Endothelial cell of umbilical vein (primary cell): ENCODE measurements at regions not wholly inside any gene's neighbourhood (a gene's known extent, or its start where the extent isn't known, plus 50 kb on each side); places are given as distances from the start of the nearest gene placed in this dataset.

Experiments used
- BruUV-seq: library from RNA; stranded (reverse); fragments of 400-500 nt; replicated peaks from 2 replicates; lab custom pipeline; 2021; lab: Mats Ljungman, UMichigan
- CTCF ChIA-PET: fragments of 300-600, 350-600 bp; sonication (Branson Sonifier 250); formaldehyde crosslinking; loops from one replicate; lab custom pipeline; 2021; ENCODE audit warnings: antibody characterized with exemption, inconsistent platforms; lab: Charles Lee
- POLR2A ChIA-PET: fragments of 300-600, 350-600 bp; sonication (Branson Sonifier 250); formaldehyde crosslinking; loops from one replicate; lab custom pipeline; 2021; ENCODE audit warnings: antibody characterized with exemption, inconsistent platforms; lab: Charles Lee
- DNase-seq: peaks from one replicate; pipeline ENCODE4 v3.0.0-alpha.2; 2011; ENCODE audit warnings: low read depth, low spot score
- FAIRE-seq: peaks from 2 replicates; lab custom pipeline; 2011; peaks lifted over from hg19 to GRCh38; lab: Jason Lieb, UNC
- H2AFZ ChIP-seq: 2 replicates; pipeline ENCODE4 v1.6.0; 2012; ENCODE audit warnings: low read depth, low read length, control low read depth, inconsistent platforms
- H3K27ac ChIP-seq: 2 replicates; pipeline ENCODE4 v1.5.1; 2011; ENCODE audit warnings: low read depth, mild to moderate bottlenecking, control low read depth, low read length, moderate library complexity; ENCODE audit not compliant: insufficient read depth
- H3K27me3 ChIP-seq, 2 experiments: 2 replicates each; pipeline versions ENCODE4 v1.6.0 to v1.6.1; 2011; ENCODE audit warnings: low read length in 2 of 2, mixed read lengths in 1 of 2; ENCODE audit not compliant: control insufficient read depth in 2 of 2, insufficient read depth in 2 of 2
- H3K36me3 ChIP-seq, 2 experiments: 2 replicates in 1 of 2; 3 replicates in 1 of 2; pipeline ENCODE4 v1.5.1; 2011; ENCODE audit warnings: low read length in 2 of 2, mild to moderate bottlenecking in 1 of 2, moderate library complexity in 1 of 2; ENCODE audit not compliant: control insufficient read depth in 2 of 2, insufficient read depth in 2 of 2; ENCODE audit errors: extremely low read depth in 1 of 2
- H3K4me1 ChIP-seq: 3 replicates; pipeline ENCODE4 v1.5.1; 2011; ENCODE audit warnings: mild to moderate bottlenecking, low read length; ENCODE audit not compliant: control insufficient read depth, insufficient read depth; ENCODE audit errors: extremely low read depth
- H3K4me2 ChIP-seq: 2 replicates; pipeline ENCODE4 v1.6.1; 2011; ENCODE audit warnings: low read length, control low read depth, mixed read lengths; ENCODE audit not compliant: insufficient read depth
- H3K4me3 ChIP-seq, 3 experiments: fragments of 200-600 bp in 1 of 3; sonication (generic), shearing (Covaris generic) in 1 of 3; replicated peaks in 1 of 3; 2 replicates each; pipeline ENCODE4 v1.5.1; 2011 to 2016; ENCODE audit warnings: control low read depth in 3 of 3, low read length in 3 of 3, mild to moderate bottlenecking in 2 of 3, inconsistent platforms in 1 of 3, low read depth in 1 of 3, moderate library complexity in 1 of 3; ENCODE audit not compliant: insufficient read depth in 1 of 3
- H3K79me2 ChIP-seq: 2 replicates; pipeline ENCODE4 v1.6.0; 2012; ENCODE audit warnings: low read length, inconsistent platforms; ENCODE audit not compliant: control insufficient read depth, insufficient read depth
- H3K9ac ChIP-seq: replicated peaks from 2 replicates; pipeline ENCODE3; 2011; ENCODE audit warnings: low read length, control low read depth; ENCODE audit not compliant: insufficient read depth; ENCODE audit errors: extremely low read depth
- H3K9me1 ChIP-seq: replicated peaks from 3 replicates; pipeline ENCODE4 v1.6.0; 2011; ENCODE audit warnings: mild to moderate bottlenecking, low read length; ENCODE audit not compliant: control insufficient read depth, insufficient read depth; ENCODE audit errors: extremely low read depth
- H3K9me3 ChIP-seq: replicated peaks from 2 replicates; pipeline ENCODE4 v1.5.1; 2012; ENCODE audit warnings: low read length, inconsistent platforms; ENCODE audit not compliant: control insufficient read depth, insufficient read depth
- H4K20me1 ChIP-seq: replicated peaks from 2 replicates; pipeline ENCODE3; 2011; ENCODE audit warnings: mild to moderate bottlenecking, low read length; ENCODE audit not compliant: control insufficient read depth, insufficient read depth; ENCODE audit errors: extremely low read depth
- CTCF ChIP-seq, 2 donors: IDR thresholded peaks; 1 replicate in 1 of 2; 2 replicates in 1 of 2; pipeline ENCODE4 v1.5.1; 2011; ENCODE audit warnings: low read length in 2 of 2, mild to moderate bottlenecking in 2 of 2, moderate library complexity in 2 of 2, control low read depth in 1 of 2, inconsistent platforms in 1 of 2, low read depth in 1 of 2; ENCODE audit not compliant: insufficient read depth in 1 of 2; ENCODE audit errors: extremely low read depth in 1 of 2
- EZH2 ChIP-seq: IDR thresholded peaks from 2 replicates; pipeline ENCODE4 v1.6.1; 2012; ENCODE audit warnings: borderline replicate concordance, low read depth, mild to moderate bottlenecking, moderate library complexity, low read length, inconsistent platforms; ENCODE audit not compliant: severe bottlenecking
- FOS ChIP-seq: IDR thresholded peaks from 2 replicates; pipeline ENCODE4 v1.6.1; 2011; ENCODE audit warnings: mild to moderate bottlenecking, low read length, moderate library complexity, borderline replicate concordance; ENCODE audit not compliant: insufficient read depth
- JUN ChIP-seq: IDR thresholded peaks from 2 replicates; pipeline ENCODE4 v1.6.1; 2011; ENCODE audit warnings: borderline replicate concordance, low read depth; ENCODE audit not compliant: insufficient read length, insufficient read depth
- MAX ChIP-seq: IDR thresholded peaks from 2 replicates; pipeline ENCODE4 v1.6.1; 2011; ENCODE audit not compliant: insufficient read depth, insufficient read length
- POLR2A ChIP-seq: IDR thresholded peaks from 2 replicates; pipeline ENCODE4 v1.6.1; 2012; ENCODE audit warnings: low read depth, mild to moderate bottlenecking, control low read depth, low read length
- dilution Hi-C: fragments of 300-500 bp; cut with MboI; formaldehyde crosslinking; loops from one replicate; pipeline ENCODE4 v1.15.0; 2019; ENCODE audit warnings: low sequenced_read_pairs; ENCODE audit not compliant: extremely low pct_ligation_motif_present
- intact Hi-C: fragments of 100-400 bp; cut with micrococcal nuclease; formaldehyde crosslinking; loops from one replicate; pipeline ENCODE4 v1.10.0; 2022

GRCh38 chr10:2980116-2980515, 87.2 kb upstream of the PFKP start:
- Histone ChIP-seq H3K27me3 (no peaks in the 10 kb centered on the region), H3K36me3 (no peaks in the 10 kb centered on the region), H3K9me3 (no peaks in the 10 kb centered on the region), H3K79me2 (no peaks in the 10 kb centered on the region), H3K9ac (no peak overlapping the region), H3K4me1 (no peaks in the 10 kb centered on the region), H4K20me1 (no peaks in the 10 kb centered on the region), H3K9me1 (no peaks in the 10 kb centered on the region), H3K4me2 (no peak overlapping the region), H2AFZ (no peak overlapping the region), H3K27ac (no peak overlapping the region), H3K4me3 (no peak overlapping the region)
- no peak for FAIRE-seq
- dilution Hi-C loops = no loop called here
- BruUV-seq = no TSS peak
- POLR2A ChIA-PET = no interaction called here
- CTCF ChIA-PET = interaction anchor here (0.6 kb wide), 1 partner anchor 55 kb away, joined by 3 read pairs; no protein-coding TSS in a partner anchor
- DNase-seq = no peak
- intact Hi-C loops = no loop called here
- TF ChIP-seq POLR2A (no peak), MAX (no peak), FOS (no peak), EZH2 (no peak), CTCF (IDR thresholded peaks at IDR 0.05; ENCODE audit: extremely low read depth in 1 of 2, insufficient read depth in 1 of 2, low read depth in 1 of 2, low read length in 2 of 2) (no peak), JUN (no peak)
